GM18498 (cell line): ENCODE measurements at regions not wholly inside any gene's neighbourhood (a gene's known extent, or its start where the extent isn't known, plus 50 kb on each side); places are given as distances from the start of the nearest gene placed in this dataset.

Experiments used
- ATAC-seq: cut with Tn5 transposase; IDR thresholded peaks from one replicate; pipeline ENCODE4 v1.9.1; 2021; ENCODE audit warnings: mild to moderate bottlenecking, moderate library complexity; ENCODE audit not compliant: unreplicated experiment

GRCh38 chr18:61729322-61729721, 163.5 kb downstream of the RNF152 start:
- ATAC-seq, result no peak

GRCh38 chr18:61727241-61728193, 165.3 kb downstream of the RNF152 start:
- ATAC-seq, result no peak

- no peak for ATAC-seq
These were observed 168.3 kb downstream of the RNF152 start for GRCh38 chr18:61724532-61724931.

- ATAC-seq, result no peak
These were observed 170.6 kb downstream of the RNF152 start for GRCh38 chr18:61722247-61722646.

- no peak for ATAC-seq
These were observed 172.3 kb downstream of the RNF152 start for GRCh38 chr18:61720496-61720895.

GRCh38 chr18:61719671-61720070, 173.1 kb downstream of the RNF152 start:
- ATAC-seq, result no peak

- ATAC-seq, result no peak
These were observed 173.9 kb downstream of the RNF152 start for GRCh38 chr18:61718944-61719343.

GRCh38 chr18:61714421-61714820, 178.4 kb downstream of the RNF152 start:
- ATAC-seq, result no peak

GRCh38 chr18:61713502-61713901, 179.3 kb downstream of the RNF152 start:
- no peak for ATAC-seq

- no peak for ATAC-seq
These were observed 182.7 kb downstream of the RNF152 start for GRCh38 chr18:61710082-61710620.

GRCh38 chr18:61706276-61706915, 186.4 kb downstream of the RNF152 start:
- no peak for ATAC-seq

GRCh38 chr18:61703508-61703907, 189.3 kb downstream of the RNF152 start:
- no peak for ATAC-seq

GRCh38 chr18:61702007-61702406, 190.8 kb downstream of the RNF152 start:
- ATAC-seq, result no peak

GRCh38 chr18:61699397-61700110, 193.3 kb downstream of the RNF152 start:
- ATAC-seq, result no peak

GRCh38 chr18:61697306-61697909, 195.4 kb downstream of the RNF152 start:
- no peak for ATAC-seq

GRCh38 chr18:61694236-61694635, 198.6 kb downstream of the RNF152 start:
- ATAC-seq, result no peak

- ATAC-seq, result no peak
These were observed 202.2 kb downstream of the RNF152 start for GRCh38 chr18:61690418-61691138.

GRCh38 chr18:61687317-61687716, 205.5 kb downstream of the RNF152 start:
- no peak for ATAC-seq

GRCh38 chr18:61683856-61684255, 209.0 kb downstream of the RNF152 start:
- ATAC-seq, result no peak

GRCh38 chr18:61681065-61681464, 211.7 kb downstream of the RNF152 start:
- no peak for ATAC-seq
